Vagina (tissue), 2 donors: ENCODE measurements at regions not wholly inside any gene's neighbourhood (a gene's known extent, or its start where the extent isn't known, plus 50 kb on each side); places are given as distances from the start of the nearest gene placed in this dataset.

Experiments used
- POLR2A ChIP-seq, 2 donors: fragments of 450-650 bp; IDR thresholded peaks; one replicate each; pipeline ENCODE4 v1.6.1; 2017; ENCODE audit warnings: antibody characterized with exemption in 2 of 2, mild to moderate bottlenecking in 2 of 2, moderate library complexity in 2 of 2
- POLR2AphosphoS5 ChIP-seq, 2 donors: sonication (generic); formaldehyde crosslinking; IDR thresholded peaks; one replicate each; pipeline ENCODE4 v1.9.0; 2017; ENCODE audit warnings: antibody characterized with exemption in 2 of 2, mild to moderate bottlenecking in 2 of 2, low read depth in 1 of 2; ENCODE audit not compliant: insufficient read depth in 1 of 2
- TF ChIP-seq, protein P1 (sequence below), 3 experiments: fragments of 450-650 bp in 2 of 3; fragments of 200-600 bp in 1 of 3; sonication (generic) in 1 of 3; IDR thresholded peaks; one replicate each; pipeline ENCODE4 v1.5.1; 2017 to 2019; ENCODE audit warnings: antibody characterized with exemption in 3 of 3, mild to moderate bottlenecking in 2 of 3, moderate library complexity in 2 of 3

DNA sequence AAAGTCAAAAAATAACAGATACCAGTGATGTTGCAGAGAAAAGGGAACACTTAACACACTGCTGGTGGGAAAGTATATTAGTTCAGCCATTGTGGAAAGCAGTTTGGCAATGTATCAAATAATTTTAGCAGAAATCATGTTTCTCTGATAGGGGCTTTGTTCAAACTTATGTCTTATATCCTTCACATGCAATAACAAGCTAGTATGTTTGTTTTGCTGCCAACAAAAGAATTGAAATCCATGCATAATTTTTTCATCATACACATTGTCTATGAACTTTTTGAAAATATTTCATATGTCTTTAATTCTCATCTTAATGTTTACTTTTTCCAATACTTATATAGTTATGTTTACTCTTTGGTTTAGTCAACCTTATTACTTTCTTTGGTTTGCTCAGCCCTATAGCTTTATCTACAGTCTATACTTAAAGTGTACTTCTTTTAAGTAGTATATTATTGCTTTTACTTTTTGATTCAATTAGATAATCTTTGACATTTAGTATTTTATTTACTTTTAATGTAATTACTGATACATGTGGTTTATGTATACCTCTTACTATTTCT, 639.6 kb upstream of the CBLB start:
- TF ChIP-seq, protein P1, sequence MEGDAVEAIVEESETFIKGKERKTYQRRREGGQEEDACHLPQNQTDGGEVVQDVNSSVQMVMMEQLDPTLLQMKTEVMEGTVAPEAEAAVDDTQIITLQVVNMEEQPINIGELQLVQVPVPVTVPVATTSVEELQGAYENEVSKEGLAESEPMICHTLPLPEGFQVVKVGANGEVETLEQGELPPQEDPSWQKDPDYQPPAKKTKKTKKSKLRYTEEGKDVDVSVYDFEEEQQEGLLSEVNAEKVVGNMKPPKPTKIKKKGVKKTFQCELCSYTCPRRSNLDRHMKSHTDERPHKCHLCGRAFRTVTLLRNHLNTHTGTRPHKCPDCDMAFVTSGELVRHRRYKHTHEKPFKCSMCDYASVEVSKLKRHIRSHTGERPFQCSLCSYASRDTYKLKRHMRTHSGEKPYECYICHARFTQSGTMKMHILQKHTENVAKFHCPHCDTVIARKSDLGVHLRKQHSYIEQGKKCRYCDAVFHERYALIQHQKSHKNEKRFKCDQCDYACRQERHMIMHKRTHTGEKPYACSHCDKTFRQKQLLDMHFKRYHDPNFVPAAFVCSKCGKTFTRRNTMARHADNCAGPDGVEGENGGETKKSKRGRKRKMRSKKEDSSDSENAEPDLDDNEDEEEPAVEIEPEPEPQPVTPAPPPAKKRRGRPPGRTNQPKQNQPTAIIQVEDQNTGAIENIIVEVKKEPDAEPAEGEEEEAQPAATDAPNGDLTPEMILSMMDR (IDR thresholded peaks at IDR 0.05): no peak
- no peak for TF ChIP-seq POLR2A (IDR thresholded peaks at IDR 0.05)
- TF ChIP-seq POLR2AphosphoS5 (IDR thresholded peaks at IDR 0.05; ENCODE audit: insufficient read depth in 1 of 2, low read depth in 1 of 2): no peak
